ENCODE measurements at regions not wholly inside any gene's neighbourhood (a gene's known extent, or its start where the extent isn't known, plus 50 kb on each side); places are given as distances from the start of the nearest gene placed in this dataset.

- no peaks in the 10 kb centered on the region for H3K36me3 ChIP-seq
- peaks cover 0 to 5% (median 0%) of the 10 kb centered on the region in 4 donors for H3K4me1 ChIP-seq
- intact Hi-C loops (cut with DNase I; ENCODE audit: low total_unique reads): no loop called here
- H3K27ac ChIP-seq: no peak overlapping the region
- no peak for DNase-seq
- H3K9me3 ChIP-seq: no peaks in the 10 kb centered on the region
- no peak overlapping the region for H3K4me3 ChIP-seq
- H3K27me3 ChIP-seq: no peaks in the 10 kb centered on the region
- TF ChIP-seq CTCF (IDR thresholded peaks at IDR 0.05): peak; percentile 62 to 66
Measured at GRCh38 chr3:161559177-161559998, 62.8 kb downstream of the OTOL1 start.

GRCh38 chr3:161560008-161560637 is 63.5 kb downstream of the OTOL1 start:
- no peaks in the 10 kb centered on the region for H3K36me3 ChIP-seq
- no peaks in the 10 kb centered on the region for H3K27me3 ChIP-seq
- intact Hi-C loops (cut with DNase I; ENCODE audit: low total_unique reads): no loop called here
- peak; percentile 34 for TF ChIP-seq CTCF (IDR thresholded peaks at IDR 0.05)
- H3K4me3 ChIP-seq: no peak overlapping the region
- H3K9me3 ChIP-seq: no peaks in the 10 kb centered on the region
- no peak overlapping the region for H3K27ac ChIP-seq
- no peak for DNase-seq
- peaks cover 0 to 5% (median 0%) of the 10 kb centered on the region in 4 donors for H3K4me1 ChIP-seq

- Histone ChIP-seq H3K36me3 (no peaks in the 10 kb centered on the region), H3K27ac (no peak overlapping the region), H3K4me1 (no peaks in the 10 kb centered on the region), H3K9me3 (no peaks in the 10 kb centered on the region), H3K27me3 (no peaks in the 10 kb centered on the region), H3K4me3 (no peak overlapping the region)
- intact Hi-C loops (cut with DNase I; ENCODE audit: low total_unique reads): no loop called here
- DNase-seq: no peak
- TF ChIP-seq CTCF (IDR thresholded peaks at IDR 0.05): no peak
Measured at GRCh38 chr3:161567577-161568361, 71.2 kb downstream of the OTOL1 start.

GRCh38 chr3:161568671-161569070 is 72.1 kb downstream of the OTOL1 start:
- H3K27me3 ChIP-seq: no peaks in the 10 kb centered on the region
- no peaks in the 10 kb centered on the region for H3K36me3 ChIP-seq
- intact Hi-C loops (cut with DNase I; ENCODE audit: low total_unique reads): no loop called here
- no peak overlapping the region for H3K4me3 ChIP-seq
- DNase-seq: no peak
- H3K4me1 ChIP-seq: no peaks in the 10 kb centered on the region
- H3K27ac ChIP-seq: no peak overlapping the region
- TF ChIP-seq CTCF (IDR thresholded peaks at IDR 0.05): no peak
- H3K9me3 ChIP-seq: no peaks in the 10 kb centered on the region

GRCh38 chr3:161571951-161572350 is 75.3 kb downstream of the OTOL1 start:
- Histone ChIP-seq H3K4me1 (no peaks in the 10 kb centered on the region), H3K36me3 (no peaks in the 10 kb centered on the region), H3K27ac (no peak overlapping the region), H3K27me3 (no peaks in the 10 kb centered on the region), H3K9me3 (no peaks in the 10 kb centered on the region), H3K4me3 (no peak overlapping the region)
- TF ChIP-seq CTCF (IDR thresholded peaks at IDR 0.05): no peak
- intact Hi-C loops (cut with DNase I; ENCODE audit: low total_unique reads): no loop called here
- DNase-seq: no peak

Data from tibial artery (tissue), 4 donors.